HepG2 (cell line): ENCODE measurements at regions not wholly inside any gene's neighbourhood (a gene's known extent, or its start where the extent isn't known, plus 50 kb on each side); places are given as distances from the start of the nearest gene placed in this dataset.

Source experiments
- ATAC-seq: fragments of 200-7000 bp; cut with Tn5 transposase; 3 replicates; pipeline ENCODE4 v1.9.1; 2020; ENCODE audit warnings: mild to moderate bottlenecking, moderate library complexity
- BruUV-seq: library from RNA; stranded (reverse); fragments of 400-500 nt; replicated peaks from 2 replicates; lab custom pipeline; 2021; lab: Mats Ljungman, UMichigan
- CTCF ChIA-PET: fragments of 300-600 bp; formaldehyde crosslinking; extraction: SDS; loops from one replicate; lab custom pipeline; 2021; ENCODE audit warnings: low total read pairs, inconsistent platforms, low intra/inter-chr PET ratio; lab: Yijun Ruan, JAX
- POLR2A ChIA-PET: fragments of 350-600 bp; sonication (Branson Sonifier 250); formaldehyde crosslinking; loops from one replicate; lab custom pipeline; 2020; ENCODE audit warnings: antibody characterized with exemption, inconsistent platforms; lab: Yijun Ruan, JAX
- DNase-seq: peaks from one replicate; pipeline ENCODE4 v3.0.0-alpha.2; 2015; ENCODE audit warnings: low spot score
- FAIRE-seq: peaks from 3 replicates; lab custom pipeline; 2011; peaks lifted over from hg19 to GRCh38; lab: Jason Lieb, UNC
- H2AFZ ChIP-seq: one replicate; pipeline ENCODE4 v1.6.1; 2011; ENCODE audit warnings: low read length, inconsistent platforms
- H3K27ac ChIP-seq: fragments of 300-600 bp; 3 replicates; pipeline ENCODE4 v1.8.0; 2011; ENCODE audit warnings: mixed run types, mild to moderate bottlenecking, mixed read lengths, low read length, inconsistent platforms; ENCODE audit not compliant: insufficient read depth; ENCODE audit errors: extremely low read length
- H3K27me3 ChIP-seq, 2 experiments: fragments of 200-600 bp in 1 of 2; 2 replicates in 1 of 2; 3 replicates in 1 of 2; pipeline versions ENCODE4 v1.6.0 to v1.8.0; 2011; ENCODE audit warnings: low read length in 2 of 2, mild to moderate bottlenecking in 2 of 2, moderate library complexity in 2 of 2, inconsistent platforms in 1 of 2; ENCODE audit not compliant: insufficient read depth in 2 of 2, control insufficient read depth in 1 of 2
- H3K36me3 ChIP-seq, 2 experiments: fragments of 200-600 bp in 1 of 2; replicated peaks in 1 of 2; 2 replicates in 1 of 2; 3 replicates in 1 of 2; pipeline versions ENCODE4 v1.5.1 to v1.8.0; 2011; ENCODE audit warnings: low read length in 2 of 2, inconsistent platforms in 1 of 2; ENCODE audit not compliant: insufficient read depth in 2 of 2, control insufficient read depth in 1 of 2
- H3K4me1 ChIP-seq: 2 replicates; pipeline ENCODE4 v1.5.1; 2012; ENCODE audit warnings: low read length, inconsistent platforms; ENCODE audit not compliant: insufficient read depth
- H3K4me2 ChIP-seq: 2 replicates; pipeline ENCODE4 v1.6.0; 2011; ENCODE audit warnings: low read depth, low read length, inconsistent platforms
- H3K4me3 ChIP-seq, 3 experiments: fragments of 200-600 bp in 1 of 3; sonication (generic), shearing (Covaris generic) in 1 of 3; replicated peaks in 1 of 3; 2 replicates each; pipeline ENCODE4 v1.5.1; 2011 to 2016; ENCODE audit warnings: low read length in 3 of 3, inconsistent platforms in 2 of 3, low read depth in 2 of 3, mild to moderate bottlenecking in 2 of 3, control low read depth in 1 of 3, mixed read lengths in 1 of 3; ENCODE audit not compliant: insufficient read depth in 1 of 3
- H3K79me2 ChIP-seq: one replicate; pipeline ENCODE4 v1.6.1; 2011; ENCODE audit warnings: low read length, inconsistent platforms; ENCODE audit not compliant: insufficient read depth
- H3K9ac ChIP-seq: 2 replicates; pipeline ENCODE4 v1.6.0; 2011; ENCODE audit warnings: mild to moderate bottlenecking, low read depth, low read length, inconsistent platforms; ENCODE audit not compliant: insufficient read depth
- H3K9me3 ChIP-seq: 2 replicates; pipeline ENCODE4 v1.5.1; 2012; ENCODE audit warnings: mild to moderate bottlenecking, low read length
- H4K20me1 ChIP-seq: 2 replicates; pipeline ENCODE4 v1.6.0; 2011; ENCODE audit warnings: inconsistent platforms, mild to moderate bottlenecking, low read length, moderate library complexity; ENCODE audit not compliant: insufficient read depth
- BCLAF1 ChIP-seq: fragments of 450-650 bp; IDR thresholded peaks from 2 replicates; pipeline ENCODE4 v1.6.1; 2017; ENCODE audit warnings: mild to moderate bottlenecking
- CCAR2 ChIP-seq: fragments of 200-400 bp; formaldehyde crosslinking; optimal IDR thresholded peaks from 2 replicates; pipeline ENCODE3; 2018; ENCODE audit warnings: low read depth, mild to moderate bottlenecking, low read length, moderate library complexity
- DPF2 ChIP-seq: sonication (generic); formaldehyde crosslinking; IDR thresholded peaks from 2 replicates; pipeline ENCODE4 v1.4.0; 2020; ENCODE audit warnings: mild to moderate bottlenecking, low read depth, missing genetic modification reagents, borderline replicate concordance
- FOXJ3 ChIP-seq: sonication (generic); formaldehyde crosslinking; IDR thresholded peaks from 2 replicates; pipeline ENCODE4 v1.4.0; 2020; ENCODE audit warnings: missing genetic modification reagents, mild to moderate bottlenecking, borderline replicate concordance
- KLF6 ChIP-seq: IDR thresholded peaks from 2 replicates; pipeline ENCODE4 v1.8.0; 2016; ENCODE audit warnings: missing biosample characterization, missing genetic modification reagents
- MXD3 ChIP-seq: IDR thresholded peaks from 2 replicates; pipeline ENCODE4 v1.6.1; 2016; ENCODE audit warnings: mild to moderate bottlenecking, missing biosample characterization, missing genetic modification reagents
- REL ChIP-seq: sonication (generic); formaldehyde crosslinking; conservative IDR thresholded peaks from 2 replicates; pipeline ENCODE4 v1.8.0; 2022; ENCODE audit warnings: mild to moderate bottlenecking, missing genetic modification reagents, moderate library complexity
- RFX3 ChIP-seq: IDR thresholded peaks from 2 replicates; pipeline ENCODE4 v1.6.1; 2016; ENCODE audit warnings: missing biosample characterization, missing genetic modification reagents
- RORA ChIP-seq: sonication (generic); formaldehyde crosslinking; IDR thresholded peaks from 2 replicates; pipeline ENCODE4 v1.5.0; 2020; ENCODE audit warnings: mild to moderate bottlenecking, missing genetic modification reagents, moderate library complexity
- SNRNP70 ChIP-seq: fragments of 200-400 bp; formaldehyde crosslinking; IDR thresholded peaks from 2 replicates; pipeline ENCODE4 v1.6.1; 2017; ENCODE audit warnings: mild to moderate bottlenecking, low read depth, low read length, moderate library complexity
- TRIM22 ChIP-seq: fragments of 450-650 bp; IDR thresholded peaks from 2 replicates; pipeline ENCODE4 v1.6.1; 2017
- ZFP82 ChIP-seq: sonication (generic); formaldehyde crosslinking; IDR thresholded peaks from 2 replicates; pipeline ENCODE4 v1.5.1; 2020; ENCODE audit warnings: mild to moderate bottlenecking, missing genetic modification reagents, borderline replicate concordance
- ZKSCAN5 ChIP-seq: sonication (generic); formaldehyde crosslinking; IDR thresholded peaks from 2 replicates; pipeline ENCODE4 v1.5.1; 2020; ENCODE audit warnings: mild to moderate bottlenecking, missing genetic modification reagents
- WGBS: methylation state at CpG from one replicate; pipeline ENCODE4 v1.1.6; 2017; ENCODE audit warnings: low lambda C conversion rate; 5-methylcytosine and 5-hydroxymethylcytosine counted together
- in situ Hi-C: cut with HindIII; loops from 2 replicates; pipeline ENCODE4 v1.10.0; 2017; ENCODE audit warnings: low pct_unique_long_range_greater_than_20kb; ENCODE audit not compliant: extremely low pct_ligation_motif_present
- intact Hi-C: fragments of 100-400 bp; cut with micrococcal nuclease; formaldehyde crosslinking; loops from one replicate; pipeline ENCODE4 v1.10.0; 2022; ENCODE audit not compliant: unreplicated experiment
- TF ChIP-seq, protein P1 (sequence below): sonication (generic); formaldehyde crosslinking; IDR thresholded peaks from 2 replicates; pipeline ENCODE4 v1.4.0; 2020; ENCODE audit warnings: missing genetic modification reagents
- TF ChIP-seq, protein P2 (sequence below): sonication (generic); formaldehyde crosslinking; IDR thresholded peaks from 2 replicates; pipeline ENCODE4 v1.4.0; 2020; ENCODE audit warnings: mild to moderate bottlenecking, missing genetic modification reagents, borderline replicate concordance

GRCh38 chr9:87307848-87308247, 189.8 kb upstream of the DAPK1 start:
- H3K9me3 ChIP-seq: no peaks in the 10 kb centered on the region
- H3K27ac ChIP-seq: no peak overlapping the region
- BruUV-seq: no TSS peak
- H3K4me3 ChIP-seq: no peak overlapping the region
- in situ Hi-C loops (no loop called here), intact Hi-C loops (no loop called here)
- no peak overlapping the region for H2AFZ ChIP-seq
- H3K4me1 ChIP-seq: no peaks in the 10 kb centered on the region
- no peak overlapping the region for H3K4me2 ChIP-seq
- no peak for ATAC-seq
- peaks cover 0 to 4% of the 10 kb centered on the region in 2 experiments; a peak in 1 of 5 replicates for H3K27me3 ChIP-seq
- TF ChIP-seq DPF2 (CRISPR knock-in tag): no peak
- no peak for TF ChIP-seq KLF6 (CRISPR knock-in tag)
- TF ChIP-seq FOXJ3 (CRISPR knock-in tag): no peak
- no peak for TF ChIP-seq RFX3 (CRISPR knock-in tag)
- no peak for TF ChIP-seq MXD3
- TF ChIP-seq, protein P1, sequence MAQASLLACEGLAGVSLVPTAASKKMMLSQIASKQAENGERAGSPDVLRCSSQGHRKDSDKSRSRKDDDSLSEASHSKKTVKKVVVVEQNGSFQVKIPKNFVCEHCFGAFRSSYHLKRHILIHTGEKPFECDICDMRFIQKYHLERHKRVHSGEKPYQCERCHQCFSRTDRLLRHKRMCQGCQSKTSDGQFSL (CRISPR knock-in tag): no peak
- no peak for TF ChIP-seq REL (CRISPR knock-in tag)
- TF ChIP-seq, protein P2, sequence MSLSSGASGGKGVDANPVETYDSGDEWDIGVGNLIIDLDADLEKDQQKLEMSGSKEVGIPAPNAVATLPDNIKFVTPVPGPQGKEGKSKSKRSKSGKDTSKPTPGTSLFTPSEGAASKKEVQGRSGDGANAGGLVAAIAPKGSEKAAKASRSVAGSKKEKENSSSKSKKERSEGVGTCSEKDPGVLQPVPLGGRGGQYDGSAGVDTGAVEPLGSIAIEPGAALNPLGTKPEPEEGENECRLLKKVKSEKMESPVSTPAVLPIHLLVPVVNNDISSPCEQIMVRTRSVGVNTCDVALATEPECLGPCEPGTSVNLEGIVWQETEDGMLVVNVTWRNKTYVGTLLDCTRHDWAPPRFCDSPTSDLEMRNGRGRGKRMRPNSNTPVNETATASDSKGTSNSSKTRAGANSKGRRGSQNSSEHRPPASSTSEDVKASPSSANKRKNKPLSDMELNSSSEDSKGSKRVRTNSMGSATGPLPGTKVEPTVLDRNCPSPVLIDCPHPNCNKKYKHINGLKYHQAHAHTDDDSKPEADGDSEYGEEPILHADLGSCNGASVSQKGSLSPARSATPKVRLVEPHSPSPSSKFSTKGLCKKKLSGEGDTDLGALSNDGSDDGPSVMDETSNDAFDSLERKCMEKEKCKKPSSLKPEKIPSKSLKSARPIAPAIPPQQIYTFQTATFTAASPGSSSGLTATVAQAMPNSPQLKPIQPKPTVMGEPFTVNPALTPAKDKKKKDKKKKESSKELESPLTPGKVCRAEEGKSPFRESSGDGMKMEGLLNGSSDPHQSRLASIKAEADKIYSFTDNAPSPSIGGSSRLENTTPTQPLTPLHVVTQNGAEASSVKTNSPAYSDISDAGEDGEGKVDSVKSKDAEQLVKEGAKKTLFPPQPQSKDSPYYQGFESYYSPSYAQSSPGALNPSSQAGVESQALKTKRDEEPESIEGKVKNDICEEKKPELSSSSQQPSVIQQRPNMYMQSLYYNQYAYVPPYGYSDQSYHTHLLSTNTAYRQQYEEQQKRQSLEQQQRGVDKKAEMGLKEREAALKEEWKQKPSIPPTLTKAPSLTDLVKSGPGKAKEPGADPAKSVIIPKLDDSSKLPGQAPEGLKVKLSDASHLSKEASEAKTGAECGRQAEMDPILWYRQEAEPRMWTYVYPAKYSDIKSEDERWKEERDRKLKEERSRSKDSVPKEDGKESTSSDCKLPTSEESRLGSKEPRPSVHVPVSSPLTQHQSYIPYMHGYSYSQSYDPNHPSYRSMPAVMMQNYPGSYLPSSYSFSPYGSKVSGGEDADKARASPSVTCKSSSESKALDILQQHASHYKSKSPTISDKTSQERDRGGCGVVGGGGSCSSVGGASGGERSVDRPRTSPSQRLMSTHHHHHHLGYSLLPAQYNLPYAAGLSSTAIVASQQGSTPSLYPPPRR (CRISPR knock-in tag): no peak
- no peak for TF ChIP-seq BCLAF1
- no peak for TF ChIP-seq TRIM22
- TF ChIP-seq ZFP82 (CRISPR knock-in tag): no peak
- no peak for TF ChIP-seq CCAR2
- TF ChIP-seq RORA: no peak
- no peak for TF ChIP-seq SNRNP70
- no peak for TF ChIP-seq ZKSCAN5 (CRISPR knock-in tag)
- POLR2A ChIA-PET: no interaction called here
- CTCF ChIA-PET: no interaction called here
- H3K9ac ChIP-seq: no peak overlapping the region
- H3K79me2 ChIP-seq: no peaks in the 10 kb centered on the region
- DNase-seq: no peak
- 13% methylated on average over 5 of the region's 5 CpGs for WGBS
- FAIRE-seq: no peak
- H3K36me3 ChIP-seq: no peaks in the 10 kb centered on the region
- H4K20me1 ChIP-seq: no peaks in the 10 kb centered on the region
